Hematopoietic multipotent progenitor cell treated with erythropoietin and hydrocortisone succinate and interleukin-3 and kit ligand, for 17 days (in vitro differentiated cells): ENCODE measurements at regions not wholly inside any gene's neighbourhood (a gene's known extent, or its start where the extent isn't known, plus 50 kb on each side); places are given as distances from the start of the nearest gene placed in this dataset.
"Not testable (repeated sequence)": the region's sequence is repeated elsewhere in the genome, so short reads cannot be mapped to it uniquely, and the experiment has no call there.

Experiments used
- DNase-seq: peaks from one replicate; pipeline ENCODE4 v3.0.0-alpha.2; 2015; ENCODE audit warnings: low spot score

- DNase-seq, result no peak
These were observed 166.3 kb downstream of the DUSP10 start for GRCh38 chr1:221575605-221576004.

GRCh38 chr1:221576268-221576667 is 165.6 kb downstream of the DUSP10 start:
- DNase-seq, result no peak

- DNase-seq, result no peak
These were observed 158.4 kb downstream of the DUSP10 start for GRCh38 chr1:221583465-221583864.

GRCh38 chr1:221587013-221587412 is 154.9 kb downstream of the DUSP10 start:
- not testable (repeated sequence) for DNase-seq

- DNase-seq, result not testable (repeated sequence)
These were observed 150.6 kb downstream of the DUSP10 start for GRCh38 chr1:221591250-221591649.

- no peak for DNase-seq
These were observed 147.3 kb downstream of the DUSP10 start for GRCh38 chr1:221594576-221594975.

- DNase-seq, result no peak
These were observed 143.8 kb downstream of the DUSP10 start for GRCh38 chr1:221598122-221598521.

- DNase-seq, result no peak
These were observed 140.7 kb downstream of the DUSP10 start for GRCh38 chr1:221601166-221601565.

- DNase-seq, result no peak
These were observed 139.1 kb downstream of the DUSP10 start for GRCh38 chr1:221602830-221603229.

GRCh38 chr1:221604390-221604789 is 137.5 kb downstream of the DUSP10 start:
- not testable (repeated sequence) for DNase-seq

GRCh38 chr1:221604948-221605347 is 136.9 kb downstream of the DUSP10 start:
- no peak for DNase-seq

- DNase-seq, result no peak
These were observed 136.3 kb downstream of the DUSP10 start for GRCh38 chr1:221605569-221605968.

GRCh38 chr1:221606256-221606655 is 135.6 kb downstream of the DUSP10 start:
- no peak for DNase-seq

- no peak for DNase-seq
These were observed 133.0 kb downstream of the DUSP10 start for GRCh38 chr1:221608835-221609320.

GRCh38 chr1:221611656-221612046 is 130.2 kb downstream of the DUSP10 start:
- DNase-seq, result no peak

- no peak for DNase-seq
These were observed 129.7 kb downstream of the DUSP10 start for GRCh38 chr1:221612047-221612777.

GRCh38 chr1:221620437-221621384 is 121.2 kb downstream of the DUSP10 start:
- DNase-seq, result no peak

GRCh38 chr1:221621683-221622082 is 120.2 kb downstream of the DUSP10 start:
- DNase-seq, result no peak

- DNase-seq, result no peak
These were observed 119.5 kb downstream of the DUSP10 start for GRCh38 chr1:221622389-221622788.

GRCh38 chr1:221625026-221625425 is 116.9 kb downstream of the DUSP10 start:
- no peak for DNase-seq

GRCh38 chr1:221626041-221626440 is 115.8 kb downstream of the DUSP10 start:
- no peak for DNase-seq

- no peak for DNase-seq
These were observed 111.7 kb downstream of the DUSP10 start for GRCh38 chr1:221630236-221630635.

- DNase-seq, result no peak
These were observed 110.3 kb downstream of the DUSP10 start for GRCh38 chr1:221631556-221631955.
